HFF-Myc (cell line): ENCODE measurements at regions not wholly inside any gene's neighbourhood (a gene's known extent, or its start where the extent isn't known, plus 50 kb on each side); places are given as distances from the start of the nearest gene placed in this dataset.

Experiments
- DNase-seq: peaks from one replicate; pipeline ENCODE4 v3.0.0-alpha.2; 2011; ENCODE audit warnings: low read depth; ENCODE audit errors: extremely low read depth
- H3K4me3 ChIP-seq: replicated peaks from 2 replicates; pipeline ENCODE4 v1.5.1; 2011; ENCODE audit warnings: low read depth, mild to moderate bottlenecking, control low read depth, low read length
- TF ChIP-seq, protein P1 (sequence below): IDR thresholded peaks from 2 replicates; pipeline ENCODE4 v1.5.1; 2012; ENCODE audit warnings: mild to moderate bottlenecking, low read depth, low read length, control low read depth; ENCODE audit errors: missing control alignments

DNA sequence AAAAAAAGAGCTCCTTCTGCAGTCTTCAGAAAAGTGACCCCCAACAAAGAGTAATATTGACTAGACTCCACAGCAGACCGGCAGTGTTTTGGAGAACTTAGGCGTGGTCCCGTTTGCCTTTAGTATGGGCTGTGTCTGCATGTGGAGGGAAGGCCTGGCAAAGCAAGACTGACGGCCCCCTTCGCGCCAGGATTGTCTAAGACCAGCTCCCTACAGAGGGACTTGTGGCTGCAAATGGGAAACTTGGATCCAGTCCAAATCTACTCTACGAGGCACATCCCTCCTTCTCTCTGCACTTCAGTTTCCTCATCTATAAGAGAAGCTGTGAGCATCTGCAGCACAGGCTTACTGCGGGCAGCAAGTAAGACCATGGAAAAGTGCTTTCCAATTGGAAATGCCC, 350.0 kb downstream of the ZNF536 start:
- no peak overlapping the region for H3K4me3 ChIP-seq
- TF ChIP-seq, protein P1, sequence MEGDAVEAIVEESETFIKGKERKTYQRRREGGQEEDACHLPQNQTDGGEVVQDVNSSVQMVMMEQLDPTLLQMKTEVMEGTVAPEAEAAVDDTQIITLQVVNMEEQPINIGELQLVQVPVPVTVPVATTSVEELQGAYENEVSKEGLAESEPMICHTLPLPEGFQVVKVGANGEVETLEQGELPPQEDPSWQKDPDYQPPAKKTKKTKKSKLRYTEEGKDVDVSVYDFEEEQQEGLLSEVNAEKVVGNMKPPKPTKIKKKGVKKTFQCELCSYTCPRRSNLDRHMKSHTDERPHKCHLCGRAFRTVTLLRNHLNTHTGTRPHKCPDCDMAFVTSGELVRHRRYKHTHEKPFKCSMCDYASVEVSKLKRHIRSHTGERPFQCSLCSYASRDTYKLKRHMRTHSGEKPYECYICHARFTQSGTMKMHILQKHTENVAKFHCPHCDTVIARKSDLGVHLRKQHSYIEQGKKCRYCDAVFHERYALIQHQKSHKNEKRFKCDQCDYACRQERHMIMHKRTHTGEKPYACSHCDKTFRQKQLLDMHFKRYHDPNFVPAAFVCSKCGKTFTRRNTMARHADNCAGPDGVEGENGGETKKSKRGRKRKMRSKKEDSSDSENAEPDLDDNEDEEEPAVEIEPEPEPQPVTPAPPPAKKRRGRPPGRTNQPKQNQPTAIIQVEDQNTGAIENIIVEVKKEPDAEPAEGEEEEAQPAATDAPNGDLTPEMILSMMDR: no peak
- DNase-seq: no peak

DNA sequence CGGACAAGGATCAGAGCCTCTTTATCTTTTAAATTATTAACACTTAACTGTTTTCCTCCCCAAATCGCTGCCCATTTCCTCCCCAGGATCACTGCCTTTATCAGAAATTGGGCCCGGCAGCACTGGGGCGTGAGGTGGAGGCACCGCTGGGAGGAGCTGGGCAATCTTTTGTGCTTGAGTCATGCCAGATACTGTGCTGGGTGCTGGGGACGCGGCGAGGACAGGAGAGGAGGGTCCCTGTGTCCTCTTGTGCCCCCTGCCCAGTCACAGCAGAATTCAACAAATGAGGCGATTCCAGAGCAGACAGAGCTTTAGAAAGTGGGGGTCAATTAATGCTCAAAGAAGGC, 347.8 kb downstream of the ZNF536 start:
- no peak for DNase-seq
- H3K4me3 ChIP-seq: peak overlapping the region; percentile 32; the same call in 1 of the 2 replicates
- TF ChIP-seq, protein P1: no peak

DNA sequence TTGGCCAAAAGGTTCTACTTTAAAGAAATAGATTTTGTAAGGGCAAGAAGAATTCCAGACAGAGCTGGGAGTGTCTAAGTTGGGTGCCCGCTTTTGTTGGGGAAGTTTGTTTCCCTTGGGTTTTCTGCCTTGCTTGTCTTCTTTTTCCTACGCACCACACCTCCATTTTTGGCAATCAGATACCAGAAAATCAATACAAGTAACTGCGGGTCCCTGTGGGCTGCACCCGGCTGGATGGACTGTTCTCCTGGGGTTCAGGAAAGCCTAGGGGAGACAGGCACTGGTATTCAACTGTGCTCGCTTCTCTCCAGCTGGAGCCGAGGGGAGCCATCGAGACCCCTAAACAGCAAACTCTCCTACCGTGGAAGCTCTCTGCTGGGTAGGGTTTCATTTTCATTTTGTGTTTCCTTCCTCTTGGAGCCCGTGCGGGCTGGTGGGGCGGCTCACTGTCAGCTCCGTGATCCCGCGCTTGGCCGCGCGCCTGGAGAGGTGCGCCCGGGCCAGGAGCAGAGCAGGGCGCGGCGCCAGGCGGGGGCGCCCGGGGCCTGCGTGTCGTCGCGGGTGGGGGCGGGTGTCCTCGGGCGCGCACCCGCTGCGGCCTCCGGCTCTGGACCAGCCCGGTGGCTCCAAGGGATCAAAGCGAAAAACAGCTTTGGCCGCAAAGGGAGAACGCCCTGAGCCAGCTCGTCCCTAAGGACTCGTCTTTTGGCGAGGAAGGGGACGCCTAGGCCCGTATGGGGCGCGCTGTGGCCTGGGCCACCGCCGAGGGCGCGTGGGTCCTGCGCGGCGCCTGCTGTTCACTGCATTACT, 347.2 kb downstream of the ZNF536 start:
- peak overlapping the region; percentile 32 for H3K4me3 ChIP-seq
- no peak for DNase-seq
- TF ChIP-seq, protein P1: no peak

DNA sequence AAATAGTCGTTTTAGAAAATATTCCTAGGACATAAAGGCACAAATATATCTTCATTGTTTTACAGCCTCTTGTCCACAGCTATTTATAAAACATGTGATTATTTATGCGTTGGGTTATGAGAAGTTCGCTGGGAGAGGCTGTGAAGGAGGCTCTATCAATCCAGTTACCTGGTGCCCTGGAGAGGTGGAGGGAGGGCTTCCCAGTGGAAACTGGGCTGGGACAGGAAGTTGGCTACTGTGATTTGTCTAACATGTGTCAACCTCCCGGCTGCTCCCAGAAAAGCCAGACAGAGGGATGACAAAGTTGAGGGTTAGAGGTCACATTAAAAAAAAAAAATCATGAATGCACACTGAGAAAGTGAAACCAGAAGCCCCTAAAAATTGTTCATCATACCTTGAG, 346.5 kb downstream of the ZNF536 start:
- H3K4me3 ChIP-seq: no peak overlapping the region
- TF ChIP-seq, protein P1: no peak
- DNase-seq: no peak

DNA sequence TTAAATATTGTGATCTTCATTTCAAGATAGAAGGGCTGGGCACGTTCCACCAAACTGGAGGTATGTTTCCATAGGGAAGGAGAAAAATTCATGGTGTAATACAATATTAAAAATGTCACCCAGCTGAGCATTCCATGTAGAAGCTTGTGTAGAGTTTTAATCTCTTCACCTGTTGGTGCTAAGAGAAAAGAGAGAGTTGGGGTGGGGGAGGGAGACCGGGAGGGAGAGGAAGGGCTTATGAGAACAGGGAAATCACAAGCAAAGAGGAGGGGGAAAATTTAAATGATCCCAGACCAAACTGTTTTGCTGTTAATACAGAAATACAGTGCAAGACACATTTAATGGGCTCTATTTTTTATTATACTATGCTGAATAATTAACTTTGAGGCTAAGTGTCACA, 345.8 kb downstream of the ZNF536 start:
- H3K4me3 ChIP-seq: no peak overlapping the region
- no peak for DNase-seq
- TF ChIP-seq, protein P1: no peak

DNA sequence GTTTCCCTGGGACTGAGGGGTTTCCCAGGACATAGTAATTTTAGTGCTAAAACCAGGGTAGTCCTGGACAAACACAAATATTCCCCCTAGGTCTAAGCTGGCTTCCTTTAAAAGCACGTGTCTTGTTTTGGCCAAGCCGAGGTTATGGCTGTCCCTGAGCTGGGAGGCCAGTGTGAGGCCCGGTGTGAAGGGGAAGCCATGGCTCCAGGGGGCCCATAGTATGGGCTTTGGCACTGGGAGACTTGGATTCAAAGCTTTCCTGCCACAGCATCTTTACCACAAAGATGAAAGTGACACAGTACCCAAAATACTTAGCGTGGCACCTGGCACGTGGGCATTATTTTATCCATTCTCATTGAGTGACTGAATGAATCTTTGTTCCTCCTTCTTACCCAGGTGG, 345.2 kb downstream of the ZNF536 start:
- H3K4me3 ChIP-seq: no peak overlapping the region
- TF ChIP-seq, protein P1: no peak
- no peak for DNase-seq
